ENCODE measurements at regions not wholly inside any gene's neighbourhood (a gene's known extent, or its start where the extent isn't known, plus 50 kb on each side); places are given as distances from the start of the nearest gene placed in this dataset.

DNA sequence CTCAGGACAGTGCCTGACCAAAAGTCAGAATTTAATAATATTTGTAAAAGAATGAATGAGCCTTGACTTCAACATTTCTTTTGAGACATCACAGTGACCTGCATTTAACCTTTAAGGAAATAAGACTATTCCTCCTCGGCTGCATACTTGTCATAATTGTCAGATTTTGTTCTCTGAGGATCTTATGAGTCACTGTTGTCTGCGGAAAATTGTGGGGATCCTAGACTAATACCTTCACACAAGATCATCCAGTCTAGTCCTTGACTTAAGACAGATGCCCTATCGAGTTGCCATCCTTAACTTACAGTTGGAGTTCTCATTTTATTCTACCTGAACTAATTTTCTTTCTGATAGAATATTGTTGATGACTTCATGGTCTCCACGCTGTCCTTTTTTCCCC is 198.4 kb downstream of the DLEU7 start:
- TF ChIP-seq MAZ (IDR thresholded peaks at IDR 0.05; ENCODE audit: borderline replicate concordance, low read depth, low read length): no peak
- TF ChIP-seq, protein P1, sequence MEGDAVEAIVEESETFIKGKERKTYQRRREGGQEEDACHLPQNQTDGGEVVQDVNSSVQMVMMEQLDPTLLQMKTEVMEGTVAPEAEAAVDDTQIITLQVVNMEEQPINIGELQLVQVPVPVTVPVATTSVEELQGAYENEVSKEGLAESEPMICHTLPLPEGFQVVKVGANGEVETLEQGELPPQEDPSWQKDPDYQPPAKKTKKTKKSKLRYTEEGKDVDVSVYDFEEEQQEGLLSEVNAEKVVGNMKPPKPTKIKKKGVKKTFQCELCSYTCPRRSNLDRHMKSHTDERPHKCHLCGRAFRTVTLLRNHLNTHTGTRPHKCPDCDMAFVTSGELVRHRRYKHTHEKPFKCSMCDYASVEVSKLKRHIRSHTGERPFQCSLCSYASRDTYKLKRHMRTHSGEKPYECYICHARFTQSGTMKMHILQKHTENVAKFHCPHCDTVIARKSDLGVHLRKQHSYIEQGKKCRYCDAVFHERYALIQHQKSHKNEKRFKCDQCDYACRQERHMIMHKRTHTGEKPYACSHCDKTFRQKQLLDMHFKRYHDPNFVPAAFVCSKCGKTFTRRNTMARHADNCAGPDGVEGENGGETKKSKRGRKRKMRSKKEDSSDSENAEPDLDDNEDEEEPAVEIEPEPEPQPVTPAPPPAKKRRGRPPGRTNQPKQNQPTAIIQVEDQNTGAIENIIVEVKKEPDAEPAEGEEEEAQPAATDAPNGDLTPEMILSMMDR (conservative IDR thresholded peaks at IDR 0.05; ENCODE audit: low read depth, low read length): no peak
- TF ChIP-seq SMC3 (IDR thresholded peaks at IDR 0.05; ENCODE audit: low read depth, low read length): no peak
- TF ChIP-seq, protein P2, sequence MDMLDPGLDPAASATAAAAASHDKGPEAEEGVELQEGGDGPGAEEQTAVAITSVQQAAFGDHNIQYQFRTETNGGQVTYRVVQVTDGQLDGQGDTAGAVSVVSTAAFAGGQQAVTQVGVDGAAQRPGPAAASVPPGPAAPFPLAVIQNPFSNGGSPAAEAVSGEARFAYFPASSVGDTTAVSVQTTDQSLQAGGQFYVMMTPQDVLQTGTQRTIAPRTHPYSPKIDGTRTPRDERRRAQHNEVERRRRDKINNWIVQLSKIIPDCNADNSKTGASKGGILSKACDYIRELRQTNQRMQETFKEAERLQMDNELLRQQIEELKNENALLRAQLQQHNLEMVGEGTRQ (IDR thresholded peaks at IDR 0.05; ENCODE audit: low read depth, low read length): no peak
- no peak for TF ChIP-seq MXI1 (IDR thresholded peaks at IDR 0.05; ENCODE audit: borderline replicate concordance, low read depth, low read length)
- TF ChIP-seq FOS (IDR thresholded peaks at IDR 0.05; ENCODE audit: low read depth, low read length): no peak
- no peak for TF ChIP-seq RCOR1 (IDR thresholded peaks at IDR 0.05; ENCODE audit: insufficient replicate concordance, low read length)
- no peak for TF ChIP-seq POLR2A (IDR thresholded peaks at IDR 0.05; ENCODE audit: low read depth, low read length)
